ENCODE measurements at regions not wholly inside any gene's neighbourhood (a gene's known extent, or its start where the extent isn't known, plus 50 kb on each side); places are given as distances from the start of the nearest gene placed in this dataset.

- no peak for TF ChIP-seq CTCF (IDR thresholded peaks at IDR 0.05; ENCODE audit: insufficient read depth, low read depth, low read length)
- DNase-seq (ENCODE audit: low read depth): no peak
- no peak overlapping the region for H3K4me3 ChIP-seq (ENCODE audit: low read depth, low read length)
Observed at GRCh38 chr2:126796931-126797621, 101.6 kb upstream of the TEX51 start.

- TF ChIP-seq CTCF (IDR thresholded peaks at IDR 0.05; ENCODE audit: insufficient read depth, low read depth, low read length): no peak
- no peak for DNase-seq (ENCODE audit: low read depth)
- H3K4me3 ChIP-seq (ENCODE audit: low read depth, low read length): no peak overlapping the region
Observed at GRCh38 chr2:126797622-126798275, 100.9 kb upstream of the TEX51 start.

GRCh38 chr2:126798276-126799140 is 100.2 kb upstream of the TEX51 start:
- H3K4me3 ChIP-seq (ENCODE audit: low read depth, low read length): no peak overlapping the region
- TF ChIP-seq CTCF (IDR thresholded peaks at IDR 0.05; ENCODE audit: insufficient read depth, low read depth, low read length): no peak
- DNase-seq (ENCODE audit: low read depth): no peak

GRCh38 chr2:126799301-126799700 is 99.4 kb upstream of the TEX51 start:
- no peak for TF ChIP-seq CTCF (IDR thresholded peaks at IDR 0.05; ENCODE audit: insufficient read depth, low read depth, low read length)
- no peak for DNase-seq (ENCODE audit: low read depth)
- no peak overlapping the region for H3K4me3 ChIP-seq (ENCODE audit: low read depth, low read length)

- H3K4me3 ChIP-seq (ENCODE audit: low read depth, low read length): no peak overlapping the region
- TF ChIP-seq CTCF (IDR thresholded peaks at IDR 0.05; ENCODE audit: insufficient read depth, low read depth, low read length): no peak
- DNase-seq (ENCODE audit: low read depth): no peak
Observed at GRCh38 chr2:126801473-126801872, 97.2 kb upstream of the TEX51 start.

- no peak for DNase-seq (ENCODE audit: low read depth)
- no peak for TF ChIP-seq CTCF (IDR thresholded peaks at IDR 0.05; ENCODE audit: insufficient read depth, low read depth, low read length)
- no peak overlapping the region for H3K4me3 ChIP-seq (ENCODE audit: low read depth, low read length)
Observed at GRCh38 chr2:126802316-126802715, 96.4 kb upstream of the TEX51 start.
